ENCODE measurements at regions not wholly inside any gene's neighbourhood (a gene's known extent, or its start where the extent isn't known, plus 50 kb on each side); places are given as distances from the start of the nearest gene placed in this dataset.
A peak's percentile ranks its signal among the peaks of the same experiment; 100 is the strongest.

DNA sequence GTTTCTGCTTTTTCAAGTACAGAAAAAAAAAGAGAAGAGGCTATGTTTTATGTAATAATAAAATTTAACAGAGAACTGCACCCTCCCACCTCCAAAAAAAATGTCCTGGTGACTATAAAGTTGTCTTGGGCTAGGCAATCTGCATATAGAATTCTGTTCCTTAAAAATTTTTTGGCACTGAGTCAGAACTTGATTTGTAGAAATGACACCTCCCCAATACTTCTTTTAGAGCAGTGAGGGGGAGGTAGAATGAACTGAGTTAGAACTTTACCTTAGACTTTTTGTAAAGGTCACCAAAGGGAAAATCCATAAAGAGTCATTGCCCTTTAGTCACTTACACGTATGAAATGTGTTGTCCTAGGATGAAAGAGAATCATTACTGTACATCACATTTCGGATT lies 80.0 kb downstream of the BTG1 start:
- H3K4me3 Mint-ChIP-seq = no peak overlapping the region
- TF ChIP-seq, protein P1, sequence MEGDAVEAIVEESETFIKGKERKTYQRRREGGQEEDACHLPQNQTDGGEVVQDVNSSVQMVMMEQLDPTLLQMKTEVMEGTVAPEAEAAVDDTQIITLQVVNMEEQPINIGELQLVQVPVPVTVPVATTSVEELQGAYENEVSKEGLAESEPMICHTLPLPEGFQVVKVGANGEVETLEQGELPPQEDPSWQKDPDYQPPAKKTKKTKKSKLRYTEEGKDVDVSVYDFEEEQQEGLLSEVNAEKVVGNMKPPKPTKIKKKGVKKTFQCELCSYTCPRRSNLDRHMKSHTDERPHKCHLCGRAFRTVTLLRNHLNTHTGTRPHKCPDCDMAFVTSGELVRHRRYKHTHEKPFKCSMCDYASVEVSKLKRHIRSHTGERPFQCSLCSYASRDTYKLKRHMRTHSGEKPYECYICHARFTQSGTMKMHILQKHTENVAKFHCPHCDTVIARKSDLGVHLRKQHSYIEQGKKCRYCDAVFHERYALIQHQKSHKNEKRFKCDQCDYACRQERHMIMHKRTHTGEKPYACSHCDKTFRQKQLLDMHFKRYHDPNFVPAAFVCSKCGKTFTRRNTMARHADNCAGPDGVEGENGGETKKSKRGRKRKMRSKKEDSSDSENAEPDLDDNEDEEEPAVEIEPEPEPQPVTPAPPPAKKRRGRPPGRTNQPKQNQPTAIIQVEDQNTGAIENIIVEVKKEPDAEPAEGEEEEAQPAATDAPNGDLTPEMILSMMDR (conservative IDR thresholded peaks at IDR 0.05) = no peak
- peaks cover 3% of the 10 kb centered on the region for H3K36me3 Mint-ChIP-seq
- H3K27me3 Mint-ChIP-seq = no peaks in the 10 kb centered on the region
- no peak overlapping the region for H3K27ac Mint-ChIP-seq
- peaks cover 3% of the 10 kb centered on the region for H3K9me3 Mint-ChIP-seq
- DNase-seq (ENCODE audit: extremely low spot score, unreplicated experiment) = no peak
- H3K4me1 Mint-ChIP-seq (ENCODE audit: unreplicated experiment) = peaks cover 18% of the 10 kb centered on the region

DNA sequence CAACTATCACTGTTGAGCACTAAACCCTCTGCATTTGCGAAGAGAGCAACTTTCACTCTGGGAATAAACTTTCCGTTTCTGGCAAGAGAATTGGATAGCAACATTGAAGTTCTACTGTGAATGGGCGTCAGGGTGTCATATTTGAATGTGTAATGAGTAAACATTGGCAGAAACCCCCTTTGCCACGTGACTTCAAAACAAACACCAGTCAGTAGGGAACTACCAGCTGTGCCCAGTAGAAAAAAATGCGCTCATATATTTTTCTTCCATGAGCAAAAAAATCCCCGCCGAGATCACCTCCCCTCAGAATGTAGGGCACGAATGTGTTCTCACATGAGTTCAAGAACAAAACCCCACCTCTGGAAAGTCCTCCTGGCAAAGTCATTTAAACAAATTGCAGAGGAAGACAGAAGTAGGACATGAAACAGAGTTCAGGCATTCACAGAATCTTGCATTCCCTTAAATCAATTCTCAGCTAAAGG lies 80.6 kb downstream of the BTG1 start:
- Mint-ChIP-seq H3K9me3 (peaks cover 3% of the 10 kb centered on the region), H3K27me3 (no peaks in the 10 kb centered on the region), H3K4me3 (peak overlapping the region; percentile 29), H3K4me1 (ENCODE audit: unreplicated experiment) (peaks cover 13% of the 10 kb centered on the region), H3K36me3 (peaks cover 3% of the 10 kb centered on the region), H3K27ac (peak overlapping the region; percentile 65)
- no peak for DNase-seq (ENCODE audit: extremely low spot score, unreplicated experiment)
- TF ChIP-seq, protein P1 (conservative IDR thresholded peaks at IDR 0.05) = no peak

DNA sequence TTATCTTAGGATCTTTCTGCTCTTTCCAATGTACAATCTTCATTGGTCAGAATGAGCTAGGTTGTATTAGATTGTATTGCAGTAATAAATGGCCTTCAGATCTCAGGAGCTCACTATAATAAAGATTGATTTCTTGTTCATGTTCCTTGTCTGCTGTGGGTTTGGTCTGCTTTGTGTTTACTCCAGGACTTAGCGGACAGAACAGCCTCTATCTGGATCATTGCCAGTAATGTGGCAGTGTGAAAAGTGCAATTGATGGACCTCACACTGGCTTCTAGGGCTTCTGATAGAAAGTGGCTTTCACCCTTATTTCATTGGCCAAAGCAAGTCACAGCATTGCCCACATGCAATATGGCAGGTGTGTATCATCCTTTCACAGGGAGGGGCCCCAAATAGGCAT lies 81.2 kb downstream of the BTG1 start:
- no peak for DNase-seq (ENCODE audit: extremely low spot score, unreplicated experiment)
- Mint-ChIP-seq H3K9me3 (peaks cover 3% of the 10 kb centered on the region), H3K4me1 (ENCODE audit: unreplicated experiment) (peaks cover 13% of the 10 kb centered on the region), H3K27me3 (no peaks in the 10 kb centered on the region), H3K36me3 (peaks cover 3% of the 10 kb centered on the region), H3K4me3 (peak overlapping the region; percentile 24), H3K27ac (no peak overlapping the region)
- TF ChIP-seq, protein P1 (conservative IDR thresholded peaks at IDR 0.05) = no peak

DNA sequence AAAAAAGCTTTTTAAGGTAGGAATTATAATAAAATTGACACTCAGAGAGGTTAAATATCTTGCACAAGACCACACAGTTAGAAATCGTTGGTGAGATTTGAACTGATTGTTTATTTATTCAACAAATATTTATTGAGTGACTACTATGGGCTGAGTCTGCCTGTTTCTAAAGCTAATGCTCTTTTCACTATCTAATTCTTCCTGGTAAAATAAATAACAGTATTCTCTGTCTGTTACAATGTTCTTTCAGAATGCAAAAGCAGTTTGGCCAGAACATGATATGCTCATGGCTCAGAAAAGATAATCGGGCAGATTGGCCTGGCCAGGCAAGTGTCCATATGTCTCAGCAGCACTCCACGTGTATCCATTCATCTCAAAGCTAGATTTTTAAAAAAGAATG lies 82.0 kb downstream of the BTG1 start:
- Mint-ChIP-seq H3K9me3 (peaks cover 3% of the 10 kb centered on the region), H3K4me3 (no peak overlapping the region), H3K27ac (no peak overlapping the region), H3K27me3 (no peaks in the 10 kb centered on the region), H3K36me3 (peaks cover 3% of the 10 kb centered on the region), H3K4me1 (ENCODE audit: unreplicated experiment) (peaks cover 13% of the 10 kb centered on the region)
- DNase-seq (ENCODE audit: extremely low spot score, unreplicated experiment) = no peak
- TF ChIP-seq, protein P1 (conservative IDR thresholded peaks at IDR 0.05) = no peak

DNA sequence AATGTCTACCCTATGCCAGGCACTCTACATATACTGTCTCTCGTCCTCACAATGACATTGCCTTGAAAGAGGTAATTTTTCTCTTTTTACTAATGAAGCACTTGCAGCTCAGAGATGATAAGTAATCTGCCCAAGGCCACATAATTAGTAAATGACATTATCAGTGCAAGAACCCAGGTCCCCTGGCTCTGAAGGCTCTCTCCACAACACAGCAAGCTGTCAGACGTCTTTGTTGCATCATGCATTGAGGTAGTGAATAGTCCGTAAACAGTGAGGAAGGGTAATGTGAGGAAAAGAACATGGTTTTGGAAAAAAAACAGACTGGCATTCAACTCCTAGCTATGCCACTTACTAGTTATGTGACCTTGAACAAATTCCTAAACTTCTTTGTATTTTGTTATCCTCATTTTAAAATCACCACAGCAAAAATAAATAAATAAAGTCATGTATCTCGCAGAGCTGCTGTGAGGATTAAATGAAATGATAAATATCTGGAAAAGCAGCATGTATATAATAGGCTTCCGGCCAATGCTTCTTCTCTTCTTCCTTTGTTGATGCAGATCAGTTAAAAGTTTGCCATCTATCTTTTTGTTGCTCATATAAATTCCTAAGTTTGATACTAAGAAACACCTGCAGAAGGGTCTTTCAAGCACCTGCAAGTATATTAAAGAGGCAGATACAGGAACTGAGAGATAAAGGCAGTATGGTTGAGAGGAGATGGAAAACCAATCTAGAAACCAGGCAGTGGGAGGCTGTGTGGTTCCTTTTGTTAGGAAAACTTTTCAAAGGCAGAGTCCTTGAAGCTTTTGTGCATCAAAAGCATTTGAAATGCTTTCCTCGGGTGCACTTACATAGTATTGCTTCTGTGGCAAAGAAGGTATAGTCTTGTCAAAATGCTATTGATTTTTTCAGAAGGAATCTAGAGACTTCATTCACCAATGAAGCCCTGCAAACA lies 82.8 kb downstream of the BTG1 start:
- no peak overlapping the region for H3K4me3 Mint-ChIP-seq

More for the DNA sequence above, 82.8 kb downstream of the BTG1 start:
- Mint-ChIP-seq H3K4me1 (ENCODE audit: unreplicated experiment) (peaks cover 13% of the 10 kb centered on the region), H3K27me3 (no peaks in the 10 kb centered on the region), H3K9me3 (peaks cover 3% of the 10 kb centered on the region), H3K27ac (no peak overlapping the region), H3K36me3 (peaks cover 3% of the 10 kb centered on the region)
- TF ChIP-seq, protein P1 (conservative IDR thresholded peaks at IDR 0.05) = no peak
- DNase-seq (ENCODE audit: extremely low spot score, unreplicated experiment) = no peak
